Keratinocyte (primary cell): ENCODE measurements at regions not wholly inside any gene's neighbourhood (a gene's known extent, or its start where the extent isn't known, plus 50 kb on each side); places are given as distances from the start of the nearest gene placed in this dataset.

Experiments
- DNase-seq: peaks from one replicate; pipeline ENCODE4 v3.0.0-alpha.2; 2011; ENCODE audit warnings: low read depth, missing footprints, low spot score
- FAIRE-seq: peaks from 2 replicates; lab custom pipeline; 2011; peaks lifted over from hg19 to GRCh38; lab: Jason Lieb, UNC
- H2AFZ ChIP-seq: 2 replicates; pipeline ENCODE4 v1.6.0; 2012; ENCODE audit warnings: low read length, control low read depth, inconsistent platforms; ENCODE audit not compliant: control insufficient read depth
- H3K27ac ChIP-seq: 2 replicates; pipeline ENCODE4 v1.5.1; 2011; ENCODE audit warnings: low read length; ENCODE audit not compliant: control insufficient read depth, insufficient read depth
- H3K27me3 ChIP-seq: 3 replicates; pipeline ENCODE4 v1.6.0; 2011; ENCODE audit warnings: low read length; ENCODE audit not compliant: control insufficient read depth, insufficient read depth; ENCODE audit errors: extremely low read depth
- H3K36me3 ChIP-seq, 2 experiments: 2 replicates in 1 of 2; 3 replicates in 1 of 2; pipeline ENCODE4 v1.5.1; 2011; ENCODE audit warnings: low read length in 2 of 2, mild to moderate bottlenecking in 1 of 2; ENCODE audit not compliant: control insufficient read depth in 2 of 2, insufficient read depth in 2 of 2; ENCODE audit errors: extremely low read depth in 1 of 2
- H3K4me1 ChIP-seq: 3 replicates; pipeline ENCODE4 v1.5.1; 2011; ENCODE audit warnings: low read length; ENCODE audit not compliant: control insufficient read depth, insufficient read depth; ENCODE audit errors: extremely low read depth
- H3K4me2 ChIP-seq: 3 replicates; pipeline ENCODE4 v1.6.0; 2011; ENCODE audit warnings: low read depth, low read length; ENCODE audit not compliant: control insufficient read depth, insufficient read depth; ENCODE audit errors: extremely low read depth
- H3K4me3 ChIP-seq, 3 experiments: fragments of 200-600 bp in 1 of 3; sonication (generic) in 1 of 3; 2 replicates in 2 of 3; 3 replicates in 1 of 3; pipeline ENCODE4 v1.5.1; 2011 to 2016; ENCODE audit warnings: low read length in 3 of 3, mild to moderate bottlenecking in 3 of 3, control low read depth in 2 of 3, inconsistent platforms in 1 of 3, low read depth in 1 of 3, mixed read lengths in 1 of 3, mixed run types in 1 of 3, moderate library complexity in 1 of 3; ENCODE audit not compliant: control insufficient read depth in 2 of 3, insufficient read depth in 2 of 3; ENCODE audit errors: extremely low read depth in 1 of 3
- H3K79me2 ChIP-seq: 2 replicates; pipeline ENCODE4 v1.6.0; 2012; ENCODE audit warnings: low read length; ENCODE audit not compliant: control insufficient read depth, insufficient read depth
- H3K9ac ChIP-seq: 3 replicates; pipeline ENCODE4 v1.6.0; 2011; ENCODE audit warnings: low read length; ENCODE audit not compliant: control insufficient read depth, insufficient read depth; ENCODE audit errors: extremely low read depth
- H3K9me1 ChIP-seq: 3 replicates; pipeline ENCODE4 v1.6.0; 2011; ENCODE audit warnings: low read length; ENCODE audit not compliant: control insufficient read depth, insufficient read depth; ENCODE audit errors: extremely low read depth
- H3K9me3 ChIP-seq: 2 replicates; pipeline ENCODE4 v1.5.1; 2012; ENCODE audit warnings: low read depth, low read length; ENCODE audit not compliant: control insufficient read depth
- H4K20me1 ChIP-seq: 3 replicates; pipeline ENCODE4 v1.6.0; 2011; ENCODE audit warnings: low read length; ENCODE audit not compliant: control insufficient read depth, insufficient read depth; ENCODE audit errors: extremely low read depth
- CTCF ChIP-seq, 3 experiments: IDR thresholded peaks in 1 of 3; conservative IDR thresholded peaks in 1 of 3; optimal IDR thresholded peaks in 1 of 3; 2 replicates in 2 of 3; 3 replicates in 1 of 3; pipeline versions ENCODE3 to v1.5.1; 2011; ENCODE audit warnings: low read length in 3 of 3, mild to moderate bottlenecking in 3 of 3, moderate library complexity in 2 of 3, control low read depth in 1 of 3, inconsistent platforms in 1 of 3; ENCODE audit not compliant: insufficient read depth in 2 of 3; ENCODE audit errors: extremely low read depth in 1 of 3
- EZH2 ChIP-seq: IDR thresholded peaks from one replicate; pipeline ENCODE4 v1.6.1; 2012; ENCODE audit warnings: inconsistent platforms, mild to moderate bottlenecking, low read length, moderate library complexity
- dilution Hi-C: fragments of 300-500 bp; cut with MboI; formaldehyde crosslinking; loops from one replicate; pipeline ENCODE4 v1.7.0; 2020; ENCODE audit warnings: low sequenced_read_pairs; ENCODE audit not compliant: extremely low pct_ligation_motif_present

- no peak for DNase-seq
- no peaks in the 10 kb centered on the region for H3K9me1 ChIP-seq
- no peak overlapping the region for H3K27ac ChIP-seq
- no peak overlapping the region for H3K9ac ChIP-seq
- H3K9me3 ChIP-seq, result no peaks in the 10 kb centered on the region
- no peaks in the 10 kb centered on the region for H3K36me3 ChIP-seq
- H3K4me2 ChIP-seq, result peak overlapping the region; percentile 52
- H3K4me3 ChIP-seq, result no peak overlapping the region
- dilution Hi-C loops, result no loop called here
- TF ChIP-seq EZH2, result no peak
- no peak for TF ChIP-seq CTCF (optimal IDR thresholded peaks at IDR 0.05 in 1 of 3, IDR thresholded peaks at IDR 0.05 in 1 of 3, conservative IDR thresholded peaks at IDR 0.05 in 1 of 3; ENCODE audit: extremely low read depth in 1 of 3, insufficient read depth in 2 of 3, low read length in 3 of 3)
- H2AFZ ChIP-seq, result no peak overlapping the region
- peak; percentile 17 for FAIRE-seq
- no peaks in the 10 kb centered on the region for H3K27me3 ChIP-seq
- no peaks in the 10 kb centered on the region for H4K20me1 ChIP-seq
- H3K79me2 ChIP-seq, result no peaks in the 10 kb centered on the region
- peaks cover 32% of the 10 kb centered on the region for H3K4me1 ChIP-seq
Measured at GRCh38 chr4:151991001-151991883, 230.4 kb upstream of the GATB start.

- Histone ChIP-seq H3K9ac (peak overlapping the region; percentile 6), H3K27me3 (no peaks in the 10 kb centered on the region), H3K79me2 (no peaks in the 10 kb centered on the region), H3K36me3 (no peaks in the 10 kb centered on the region), H3K4me1 (peaks cover 32% of the 10 kb centered on the region), H3K4me3 (no peak overlapping the region), H3K27ac (peak overlapping the region; percentile 46), H3K4me2 (peak overlapping the region; percentile 52), H3K9me1 (no peaks in the 10 kb centered on the region), H4K20me1 (no peaks in the 10 kb centered on the region), H2AFZ (peak overlapping the region; percentile 67), H3K9me3 (no peaks in the 10 kb centered on the region)
- peak; percentile 61 for DNase-seq
- FAIRE-seq, result peak; percentile 99
- dilution Hi-C loops, result no loop called here
- TF ChIP-seq EZH2, result no peak
- no peak for TF ChIP-seq CTCF (optimal IDR thresholded peaks at IDR 0.05 in 1 of 3, IDR thresholded peaks at IDR 0.05 in 1 of 3, conservative IDR thresholded peaks at IDR 0.05 in 1 of 3; ENCODE audit: extremely low read depth in 1 of 3, insufficient read depth in 2 of 3, low read length in 3 of 3)
Measured at GRCh38 chr4:151990201-151990600, 229.4 kb upstream of the GATB start.
